ENCODE measurements at regions not wholly inside any gene's neighbourhood (a gene's known extent, or its start where the extent isn't known, plus 50 kb on each side); places are given as distances from the start of the nearest gene placed in this dataset.
"Not testable (repeated sequence)": the region's sequence is repeated elsewhere in the genome, so short reads cannot be mapped to it uniquely, and the experiment has no call there.

GRCh38 chr10:52597189-52597863 lies 175.3 kb downstream of the MBL2 start:
- peak overlapping the region in 1 of 2 donors; percentile 22 for H3K4me3 ChIP-seq (replicated peaks in 1 of 2; ENCODE audit: low read depth in 2 of 2, low read length in 2 of 2)
- no peak for TF ChIP-seq CTCF (IDR thresholded peaks at IDR 0.05; ENCODE audit: low read depth, low read length)
- DNase-seq (ENCODE audit: low read depth in 2 of 2): peak; percentile 24 to 34

- DNase-seq (ENCODE audit: low read depth in 2 of 2): no peak
- no peak for TF ChIP-seq CTCF (IDR thresholded peaks at IDR 0.05; ENCODE audit: low read depth, low read length)
- no peak overlapping the region for H3K4me3 ChIP-seq (replicated peaks in 1 of 2; ENCODE audit: low read depth in 2 of 2, low read length in 2 of 2)
These were observed 173.6 kb downstream of the MBL2 start for GRCh38 chr10:52598936-52599335.

GRCh38 chr10:52599551-52600200 lies 172.9 kb downstream of the MBL2 start:
- H3K4me3 ChIP-seq (replicated peaks in 1 of 2; ENCODE audit: low read depth in 2 of 2, low read length in 2 of 2): no peak overlapping the region
- no peak for TF ChIP-seq CTCF (IDR thresholded peaks at IDR 0.05; ENCODE audit: low read depth, low read length)
- DNase-seq (ENCODE audit: low read depth in 2 of 2): no peak

- DNase-seq (ENCODE audit: low read depth in 2 of 2): peak in 1 of 2 donors; percentile 64
- H3K4me3 ChIP-seq (replicated peaks in 1 of 2; ENCODE audit: low read depth in 2 of 2, low read length in 2 of 2): not testable (repeated sequence)
These were observed 168.5 kb downstream of the MBL2 start for GRCh38 chr10:52604131-52604530.

GRCh38 chr10:52609071-52609470 lies 163.5 kb downstream of the MBL2 start:
- no peak for TF ChIP-seq CTCF (IDR thresholded peaks at IDR 0.05; ENCODE audit: low read depth, low read length)
- H3K4me3 ChIP-seq (replicated peaks in 1 of 2; ENCODE audit: low read depth in 2 of 2, low read length in 2 of 2): no peak overlapping the region
- DNase-seq (ENCODE audit: low read depth in 2 of 2): no peak

GRCh38 chr10:52609626-52610240 lies 162.9 kb downstream of the MBL2 start:
- no peak overlapping the region for H3K4me3 ChIP-seq (replicated peaks in 1 of 2; ENCODE audit: low read depth in 2 of 2, low read length in 2 of 2)
- no peak for DNase-seq (ENCODE audit: low read depth in 2 of 2)
- TF ChIP-seq CTCF (IDR thresholded peaks at IDR 0.05; ENCODE audit: low read depth, low read length): no peak

- no peak for DNase-seq (ENCODE audit: low read depth in 2 of 2)
- TF ChIP-seq CTCF (IDR thresholded peaks at IDR 0.05; ENCODE audit: low read depth, low read length): no peak
- H3K4me3 ChIP-seq (replicated peaks in 1 of 2; ENCODE audit: low read depth in 2 of 2, low read length in 2 of 2): no peak overlapping the region
These were observed 157.3 kb downstream of the MBL2 start for GRCh38 chr10:52615331-52615730.

Data from cardiac fibroblast (primary cell).